SH-SY5Y (cell line): ENCODE measurements at regions not wholly inside any gene's neighbourhood (a gene's known extent, or its start where the extent isn't known, plus 50 kb on each side); places are given as distances from the start of the nearest gene placed in this dataset.

Experiments used
- GATA2 ChIP-seq: IDR thresholded peaks from 2 replicates; pipeline ENCODE4 v1.6.1; 2011; ENCODE audit warnings: mild to moderate bottlenecking, low read depth, low read length
- GATA3 ChIP-seq: IDR thresholded peaks from 2 replicates; pipeline ENCODE4 v1.6.1; 2011; ENCODE audit warnings: low read depth, mild to moderate bottlenecking, low read length, moderate library complexity

DNA sequence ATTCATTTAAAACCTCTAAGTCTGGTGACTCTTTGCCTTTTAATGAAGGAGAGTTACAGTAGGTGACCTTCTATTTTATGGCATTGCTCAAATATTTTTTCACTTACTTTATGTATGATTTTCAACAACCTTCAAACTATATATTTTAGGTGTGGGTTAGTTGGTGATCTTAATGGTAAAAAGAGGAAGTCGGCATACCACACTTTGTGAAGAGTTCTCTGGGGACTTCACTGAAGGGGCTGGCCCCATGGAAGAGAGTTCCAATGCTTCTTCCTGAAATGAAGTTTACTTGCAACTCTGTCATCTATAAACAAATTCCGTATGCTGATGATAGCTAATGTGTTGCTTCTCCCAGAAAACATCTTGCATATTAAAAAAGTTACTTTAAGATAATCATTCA is 647.0 kb upstream of the SGO1 start:
- TF ChIP-seq GATA2 (no peak), GATA3 (no peak)

DNA sequence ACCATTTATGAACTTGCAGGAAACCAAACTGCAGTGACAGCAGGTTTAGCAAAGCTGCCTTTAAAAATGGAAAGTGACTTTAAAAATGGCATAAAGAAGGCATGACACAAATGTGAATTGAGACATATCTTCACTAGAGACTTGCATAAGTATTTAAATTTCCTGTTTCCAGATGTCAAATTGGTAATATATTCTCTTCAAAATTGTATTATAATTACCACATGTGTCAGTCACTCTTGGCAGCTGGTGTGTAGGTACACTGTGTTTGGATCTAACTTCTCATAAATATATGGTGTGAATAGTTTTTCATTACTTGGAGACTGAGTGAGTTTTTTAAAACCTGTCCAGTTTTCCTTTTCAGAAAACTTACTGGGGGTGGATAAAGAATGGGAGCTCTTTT is 636.2 kb upstream of the SGO1 start:
- TF ChIP-seq GATA2 (no peak), GATA3 (no peak)

DNA sequence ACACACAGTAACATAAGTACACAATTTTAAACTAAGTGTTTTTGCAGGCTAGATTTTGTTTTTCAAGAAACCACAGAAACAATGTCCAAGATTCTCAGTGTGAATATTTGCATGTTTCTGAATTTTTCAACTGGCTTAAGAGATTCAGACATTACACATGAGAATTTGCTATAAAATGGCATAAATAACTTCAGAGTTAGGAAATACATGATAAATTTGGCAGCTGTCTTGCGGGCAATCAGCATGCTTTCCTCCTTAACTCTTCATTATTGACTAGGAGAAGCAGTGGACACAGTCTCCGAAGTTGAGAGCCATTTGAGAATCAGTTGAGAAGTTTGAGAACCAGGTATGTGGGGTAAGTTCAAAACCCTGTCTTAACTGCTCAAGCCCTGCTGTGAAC is 625.6 kb upstream of the SGO1 start:
- TF ChIP-seq GATA3 (no peak), GATA2 (no peak)

- TF ChIP-seq GATA3 (no peak), GATA2 (no peak)
Observed at GRCh38 chr3:20811006-20811405, 625.0 kb upstream of the SGO1 start.

DNA sequence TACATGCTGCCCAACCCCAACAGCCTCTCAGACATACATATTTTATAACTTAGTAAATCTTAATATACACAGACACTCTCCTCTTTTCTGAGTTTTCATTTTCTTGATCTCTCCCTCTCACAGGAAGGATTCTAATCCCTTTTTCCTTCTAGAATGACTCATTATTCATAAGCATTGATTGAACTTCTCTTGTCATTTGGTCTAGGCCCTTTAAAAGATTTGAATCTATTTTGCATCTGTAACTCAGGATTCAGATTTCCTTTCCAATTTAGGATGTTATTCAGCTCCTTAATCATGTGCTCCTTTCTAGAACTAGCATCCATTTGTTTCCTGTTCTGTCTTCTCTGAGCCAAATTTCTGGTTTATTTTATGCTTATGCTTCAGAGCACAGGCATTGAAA is 624.5 kb upstream of the SGO1 start:
- TF ChIP-seq GATA3: no peak
- TF ChIP-seq GATA2: no peak

DNA sequence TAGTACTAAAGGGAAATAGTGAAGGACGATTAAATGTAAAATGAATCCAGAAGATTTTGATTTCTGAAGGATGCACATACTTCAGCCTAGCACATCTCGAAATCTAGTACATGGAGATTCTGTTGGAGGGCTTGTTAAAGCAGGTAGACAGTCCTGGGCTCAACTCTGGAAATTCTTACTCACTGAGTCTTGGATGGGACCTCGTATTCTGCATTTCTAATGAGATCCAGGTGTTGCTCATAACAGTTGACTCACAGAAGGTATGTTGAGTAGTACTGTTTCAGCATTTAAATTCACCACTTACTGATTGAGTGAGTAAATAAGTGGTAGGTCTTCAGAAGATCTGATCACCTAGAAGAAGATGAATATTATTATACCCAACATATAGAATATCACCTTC is 623.4 kb upstream of the SGO1 start:
- TF ChIP-seq GATA3 (no peak), GATA2 (no peak)

DNA sequence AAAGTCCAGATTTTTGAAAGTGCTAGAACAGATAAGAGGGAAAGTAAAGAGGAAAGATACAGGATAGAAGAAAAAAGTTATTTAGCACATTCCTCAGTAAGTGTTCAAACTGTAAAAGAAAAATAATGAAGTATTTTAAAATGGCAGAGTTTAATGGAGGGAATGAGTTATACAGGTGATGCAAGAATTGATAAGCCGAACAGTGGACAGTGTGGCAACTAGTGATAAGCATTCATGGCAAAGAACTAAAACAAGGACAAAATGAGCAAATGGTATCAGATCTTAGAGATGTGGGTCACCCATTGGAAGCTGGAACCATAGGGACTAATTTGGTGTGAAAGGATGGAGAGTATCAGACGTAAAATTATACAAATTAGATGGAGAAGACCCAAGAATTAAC is 622.9 kb upstream of the SGO1 start:
- no peak for TF ChIP-seq GATA3
- TF ChIP-seq GATA2: no peak

GRCh38 chr3:20798666-20799065 is 612.7 kb upstream of the SGO1 start:
- no peak for TF ChIP-seq GATA3

DNA sequence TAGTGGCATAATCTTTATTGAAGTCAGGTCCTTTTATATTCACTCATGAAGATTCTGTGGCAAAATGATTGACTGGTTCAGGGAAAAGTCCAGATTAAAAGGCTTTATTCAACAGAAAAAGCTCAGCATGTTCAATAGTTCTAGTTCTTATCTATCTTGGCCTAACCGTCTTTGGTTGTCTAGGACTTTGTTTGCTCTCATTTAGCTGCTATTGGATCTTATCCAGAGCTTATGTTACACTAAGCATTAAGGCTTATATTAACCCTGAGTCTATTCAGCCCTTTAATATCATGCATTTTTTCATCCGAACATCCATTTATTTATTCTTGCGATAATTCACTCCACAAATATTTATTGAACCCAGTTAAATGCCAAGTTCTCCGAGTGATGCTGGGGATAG is 601.0 kb upstream of the SGO1 start:
- TF ChIP-seq GATA2 (no peak), GATA3 (no peak)

DNA sequence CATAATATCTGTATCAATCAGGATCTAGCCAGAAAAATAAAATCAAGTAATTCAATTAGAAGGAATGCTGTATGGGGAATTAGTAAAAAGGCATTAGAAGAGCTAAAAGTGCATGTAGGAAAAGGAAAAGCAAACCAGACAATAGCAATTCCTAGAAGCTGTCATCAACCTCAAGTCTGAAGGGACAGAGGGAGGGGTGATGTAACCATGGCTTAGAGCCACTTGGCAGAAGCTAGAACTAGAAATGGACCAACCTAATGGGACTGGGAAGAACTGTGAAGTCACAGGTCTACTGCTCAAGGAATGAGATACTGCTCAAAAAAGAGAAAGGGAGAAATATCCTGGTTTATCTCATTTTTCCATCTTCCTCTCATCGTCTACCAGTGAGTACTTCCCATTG is 590.7 kb upstream of the SGO1 start:
- no peak for TF ChIP-seq GATA3

DNA sequence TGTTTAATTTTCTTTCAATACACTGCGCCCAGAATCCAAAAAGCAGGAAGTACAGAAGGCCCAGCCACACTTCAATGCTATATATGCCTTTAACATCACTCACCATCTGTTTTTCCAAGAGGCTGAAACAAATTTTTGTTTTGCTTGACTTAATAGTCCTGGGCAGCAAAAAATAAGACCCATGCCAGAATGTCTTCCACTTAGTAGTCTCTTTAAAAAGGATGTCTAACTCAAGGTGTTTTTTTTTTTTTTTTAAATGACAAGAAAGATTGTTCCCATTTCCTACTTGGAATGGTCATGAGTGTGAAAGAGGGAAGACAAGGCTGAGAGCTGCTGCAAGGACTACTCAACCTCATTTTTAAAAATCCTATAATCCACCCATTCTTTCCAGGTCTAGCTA is 590.3 kb upstream of the SGO1 start:
- no peak for TF ChIP-seq GATA2
- TF ChIP-seq GATA3: no peak

DNA sequence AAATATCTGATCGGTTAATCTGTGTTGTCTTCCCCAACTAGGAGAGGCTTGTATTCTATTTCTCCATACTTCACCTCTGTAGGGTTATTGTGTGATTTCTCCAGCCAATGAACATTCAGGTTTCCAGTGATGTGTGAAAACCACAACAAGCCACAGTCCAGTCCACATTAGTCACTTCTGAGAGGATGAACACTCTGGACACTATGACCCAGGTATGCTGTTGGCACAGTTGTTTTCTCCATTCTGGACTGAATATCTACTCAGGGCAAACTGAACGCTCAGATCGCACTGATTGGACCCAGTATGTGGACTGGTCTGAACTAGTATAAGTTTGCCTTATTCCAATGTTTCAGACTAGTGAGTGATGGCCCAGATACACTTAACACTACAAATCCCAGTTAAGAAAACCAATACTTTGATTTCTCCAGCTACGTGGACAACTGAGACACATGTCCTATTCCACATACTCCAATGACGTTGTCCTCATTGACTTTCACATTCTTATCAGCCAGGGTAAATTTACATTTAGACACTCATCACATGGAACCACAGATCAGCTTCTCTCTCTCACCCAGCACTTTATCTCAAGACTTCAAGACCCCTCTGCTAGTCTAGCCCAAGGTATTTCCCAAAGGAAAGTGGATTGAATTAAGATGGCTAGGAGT is 587.4 kb upstream of the SGO1 start:
- TF ChIP-seq GATA2: no peak
- no peak for TF ChIP-seq GATA3

DNA sequence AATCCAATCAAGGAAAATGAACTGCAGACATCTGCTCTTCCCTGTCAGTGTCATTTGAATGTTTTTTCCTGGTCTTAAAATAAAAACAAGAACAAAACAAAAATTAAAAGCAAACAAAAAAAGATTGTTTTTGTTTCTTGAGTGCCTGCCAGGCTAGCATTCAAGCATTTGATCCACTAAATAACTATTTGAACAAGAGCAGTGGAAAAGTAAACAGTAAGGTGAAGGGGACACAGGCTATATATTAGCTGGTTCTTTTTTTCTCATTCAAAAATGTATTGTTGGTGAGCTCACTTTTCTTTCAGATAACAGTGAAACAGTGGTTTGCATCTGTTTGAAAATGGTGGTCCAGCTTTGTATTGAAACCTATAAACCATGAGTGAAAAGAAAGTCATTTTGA is 586.9 kb upstream of the SGO1 start:
- TF ChIP-seq GATA3 (no peak), GATA2 (no peak)

DNA sequence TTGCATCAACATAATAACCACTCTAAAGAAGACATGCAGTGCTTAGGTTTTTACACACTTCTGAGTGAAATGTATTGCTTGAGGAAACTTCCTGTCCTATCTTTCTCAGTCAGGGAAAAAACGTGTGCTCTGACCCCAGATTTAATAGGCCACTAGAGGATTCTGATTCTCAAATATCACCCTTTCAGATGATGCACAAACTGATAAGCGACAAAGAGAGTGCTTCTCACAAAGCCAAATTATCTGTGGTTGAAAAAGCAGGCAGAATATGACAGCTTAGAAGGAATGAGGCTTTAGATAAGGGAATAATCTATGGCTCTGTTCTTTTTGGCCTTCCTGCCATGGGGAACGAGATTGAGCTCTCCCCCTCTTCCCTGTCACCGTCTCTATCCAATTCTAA is 583.4 kb upstream of the SGO1 start:
- no peak for TF ChIP-seq GATA3
- TF ChIP-seq GATA2: no peak

- no peak for TF ChIP-seq GATA2
- no peak for TF ChIP-seq GATA3
Observed at GRCh38 chr3:20760981-20761380, 575.0 kb upstream of the SGO1 start.

DNA sequence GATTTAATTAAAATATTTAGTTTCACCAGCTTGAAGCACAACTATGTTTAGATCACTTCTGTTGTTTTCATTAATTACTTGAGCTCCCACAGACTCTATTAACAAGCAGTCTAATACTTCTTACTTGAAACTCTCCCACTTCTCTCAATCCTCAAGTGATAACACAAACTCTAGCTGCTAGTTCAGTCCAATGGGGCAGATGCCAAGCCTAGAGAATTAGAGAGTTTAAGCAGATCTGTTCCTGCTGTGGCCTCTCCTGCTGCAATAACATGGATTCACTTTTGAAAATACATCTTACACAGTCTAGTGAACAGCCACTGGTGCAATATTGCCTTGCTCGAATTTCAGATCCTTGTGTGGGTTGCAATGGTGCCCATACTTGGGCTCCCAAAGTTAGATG is 566.4 kb upstream of the SGO1 start:
- TF ChIP-seq GATA2 (no peak), GATA3 (no peak)
